ENCODE measurements at regions not wholly inside any gene's neighbourhood (a gene's known extent, or its start where the extent isn't known, plus 50 kb on each side); places are given as distances from the start of the nearest gene placed in this dataset.
A peak's percentile ranks its signal among the peaks of the same experiment; 100 is the strongest.

DNA sequence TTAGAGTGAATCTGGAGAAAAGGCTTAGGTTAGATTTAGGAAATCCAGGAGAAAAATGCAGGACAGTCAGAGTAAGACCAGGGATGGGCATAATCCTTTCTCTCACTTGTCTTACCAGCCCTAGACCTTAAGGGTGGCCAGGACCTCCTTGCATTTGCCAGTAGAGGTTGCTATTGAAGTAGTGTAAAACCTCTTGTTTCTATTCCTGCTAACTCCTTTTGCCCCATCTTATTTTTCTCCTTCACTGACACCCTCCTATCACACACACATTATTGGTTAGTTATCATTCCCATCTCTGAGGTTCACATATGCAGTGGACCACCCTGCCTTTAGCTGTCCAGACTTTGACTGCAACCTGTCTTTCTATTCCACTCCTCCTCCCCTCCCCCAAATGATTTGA, 75.0 kb upstream of the MACF1 start:
- Histone ChIP-seq H3K4me1 (ENCODE audit: control insufficient read depth, extremely low read depth, insufficient read depth, low read length) (peaks cover 95% of the 10 kb centered on the region), H3K9me3 (ENCODE audit: control insufficient read depth, low read depth, low read length) (no peaks in the 10 kb centered on the region), H3K27me3 (ENCODE audit: control insufficient read depth, extremely low read depth, insufficient read depth, low read length) (no peaks in the 10 kb centered on the region), H3K27ac (ENCODE audit: control insufficient read depth, insufficient read depth, low read length) (peak overlapping the region; percentile 89), H2AFZ (ENCODE audit: control insufficient read depth, low read length) (no peak overlapping the region), H3K36me3 (ENCODE audit: control insufficient read depth in 2 of 2, extremely low read depth in 1 of 2, insufficient read depth in 2 of 2, low read length in 2 of 2) (peaks cover 3 to 9% of the 10 kb centered on the region in 2 experiments), H3K79me2 (ENCODE audit: control insufficient read depth, insufficient read depth, low read length) (peaks cover 70% of the 10 kb centered on the region), H3K9ac (ENCODE audit: control insufficient read depth, extremely low read depth, insufficient read depth, low read length) (peak overlapping the region; percentile 74), H3K4me3 (ENCODE audit: control insufficient read depth in 2 of 3, extremely low read depth in 1 of 3, insufficient read depth in 2 of 3, low read depth in 1 of 3, low read length in 3 of 3) (peak overlapping the region in 2 of 3 experiments; percentile 49 to 50), H3K9me1 (ENCODE audit: control insufficient read depth, extremely low read depth, insufficient read depth, low read length) (peaks cover 2% of the 10 kb centered on the region), H3K4me2 (ENCODE audit: control insufficient read depth, extremely low read depth, insufficient read depth, low read depth, low read length) (peak overlapping the region; percentile 73), H4K20me1 (ENCODE audit: control insufficient read depth, extremely low read depth, insufficient read depth, low read length) (no peaks in the 10 kb centered on the region)
- no peak for FAIRE-seq
- no peak for TF ChIP-seq EZH2 (IDR thresholded peaks at IDR 0.05; ENCODE audit: low read length)
- TF ChIP-seq, protein P1, sequence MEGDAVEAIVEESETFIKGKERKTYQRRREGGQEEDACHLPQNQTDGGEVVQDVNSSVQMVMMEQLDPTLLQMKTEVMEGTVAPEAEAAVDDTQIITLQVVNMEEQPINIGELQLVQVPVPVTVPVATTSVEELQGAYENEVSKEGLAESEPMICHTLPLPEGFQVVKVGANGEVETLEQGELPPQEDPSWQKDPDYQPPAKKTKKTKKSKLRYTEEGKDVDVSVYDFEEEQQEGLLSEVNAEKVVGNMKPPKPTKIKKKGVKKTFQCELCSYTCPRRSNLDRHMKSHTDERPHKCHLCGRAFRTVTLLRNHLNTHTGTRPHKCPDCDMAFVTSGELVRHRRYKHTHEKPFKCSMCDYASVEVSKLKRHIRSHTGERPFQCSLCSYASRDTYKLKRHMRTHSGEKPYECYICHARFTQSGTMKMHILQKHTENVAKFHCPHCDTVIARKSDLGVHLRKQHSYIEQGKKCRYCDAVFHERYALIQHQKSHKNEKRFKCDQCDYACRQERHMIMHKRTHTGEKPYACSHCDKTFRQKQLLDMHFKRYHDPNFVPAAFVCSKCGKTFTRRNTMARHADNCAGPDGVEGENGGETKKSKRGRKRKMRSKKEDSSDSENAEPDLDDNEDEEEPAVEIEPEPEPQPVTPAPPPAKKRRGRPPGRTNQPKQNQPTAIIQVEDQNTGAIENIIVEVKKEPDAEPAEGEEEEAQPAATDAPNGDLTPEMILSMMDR (optimal IDR thresholded peaks at IDR 0.05 in 1 of 3, IDR thresholded peaks at IDR 0.05 in 1 of 3, conservative IDR thresholded peaks at IDR 0.05 in 1 of 3; ENCODE audit: extremely low read depth in 1 of 3, insufficient read depth in 2 of 3, low read length in 3 of 3): peak in 2 of 3 experiments; percentile 31
- DNase-seq (ENCODE audit: low read depth, low spot score): no peak
- dilution Hi-C loops (cut with MboI; ENCODE audit: extremely low pct_ligation_motif_present, low sequenced_read_pairs): no loop called here

GRCh38 chr1:39130325-39130724, 74.2 kb upstream of the MACF1 start:
- Histone ChIP-seq H3K9ac (ENCODE audit: control insufficient read depth, extremely low read depth, insufficient read depth, low read length) (peak overlapping the region; percentile 74), H3K4me3 (ENCODE audit: control insufficient read depth in 2 of 3, extremely low read depth in 1 of 3, insufficient read depth in 2 of 3, low read depth in 1 of 3, low read length in 3 of 3) (peak overlapping the region in 2 of 3 experiments; percentile 19 to 50), H3K4me1 (ENCODE audit: control insufficient read depth, extremely low read depth, insufficient read depth, low read length) (peaks cover 92% of the 10 kb centered on the region), H3K27ac (ENCODE audit: control insufficient read depth, insufficient read depth, low read length) (peak overlapping the region; percentile 89), H3K36me3 (ENCODE audit: control insufficient read depth in 2 of 2, extremely low read depth in 1 of 2, insufficient read depth in 2 of 2, low read length in 2 of 2) (peaks cover 3 to 9% of the 10 kb centered on the region in 2 experiments), H3K79me2 (ENCODE audit: control insufficient read depth, insufficient read depth, low read length) (peaks cover 70% of the 10 kb centered on the region), H2AFZ (ENCODE audit: control insufficient read depth, low read length) (no peak overlapping the region), H3K9me1 (ENCODE audit: control insufficient read depth, extremely low read depth, insufficient read depth, low read length) (peaks cover 2% of the 10 kb centered on the region), H3K4me2 (ENCODE audit: control insufficient read depth, extremely low read depth, insufficient read depth, low read depth, low read length) (peak overlapping the region; percentile 73), H3K9me3 (ENCODE audit: control insufficient read depth, low read depth, low read length) (no peaks in the 10 kb centered on the region), H4K20me1 (ENCODE audit: control insufficient read depth, extremely low read depth, insufficient read depth, low read length) (no peaks in the 10 kb centered on the region), H3K27me3 (ENCODE audit: control insufficient read depth, extremely low read depth, insufficient read depth, low read length) (no peaks in the 10 kb centered on the region)
- DNase-seq (ENCODE audit: low read depth, low spot score) (no peak), FAIRE-seq (peak; percentile 81)
- dilution Hi-C loops (cut with MboI; ENCODE audit: extremely low pct_ligation_motif_present, low sequenced_read_pairs): no loop called here
- TF ChIP-seq, protein P1 (optimal IDR thresholded peaks at IDR 0.05 in 1 of 3, IDR thresholded peaks at IDR 0.05 in 1 of 3, conservative IDR thresholded peaks at IDR 0.05 in 1 of 3; ENCODE audit: extremely low read depth in 1 of 3, insufficient read depth in 2 of 3, low read length in 3 of 3): no peak
